ENCODE measurements at regions not wholly inside any gene's neighbourhood (a gene's known extent, or its start where the extent isn't known, plus 50 kb on each side); places are given as distances from the start of the nearest gene placed in this dataset.

DNA sequence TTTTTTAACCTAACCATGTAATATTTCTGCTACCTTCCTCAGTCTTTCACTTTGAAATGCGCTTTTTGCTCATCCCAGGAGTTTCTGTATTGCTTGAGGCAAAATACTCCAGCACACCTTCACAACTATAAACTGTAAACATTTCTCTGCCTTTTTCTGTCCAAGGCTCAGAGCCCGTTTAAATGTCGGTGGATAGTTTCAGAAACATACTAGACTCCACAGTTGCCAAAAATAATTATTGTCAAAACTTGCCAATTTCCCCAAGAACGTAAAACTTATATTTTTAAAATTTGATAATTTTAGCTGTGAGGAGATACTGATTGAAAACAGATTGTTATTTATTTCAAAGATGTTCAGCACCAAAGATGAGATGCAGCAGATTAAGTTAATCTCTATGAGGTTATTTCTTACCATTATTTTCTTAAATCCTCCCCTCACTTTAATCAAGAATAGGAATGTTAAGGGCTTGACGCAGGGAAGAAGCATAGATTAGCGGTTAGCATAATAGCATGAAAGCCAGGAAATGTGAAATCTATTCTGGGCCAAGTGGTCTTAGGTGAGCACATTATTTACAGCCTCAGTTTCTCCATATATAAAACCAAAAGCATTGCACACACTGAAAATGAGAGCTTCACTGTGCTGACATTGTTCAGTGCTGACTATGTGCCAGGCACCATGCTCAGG, 91.5 kb upstream of the ESRRG start:
- H3K36me3 ChIP-seq = no peaks in the 10 kb centered on the region
- DNase-seq (no peak), ATAC-seq (peak; percentile 14 to 21)
- in situ Hi-C loops (cut with MboI; ENCODE audit: low sequenced_read_pairs in 4 of 4) = no loop called here
- peak overlapping the region; percentile 82 to 89 (median 86) for H3K27ac ChIP-seq
- H3K4me1 ChIP-seq = peaks cover 19 to 58% of the 10 kb centered on the region in 2 donors
- no peaks in the 10 kb centered on the region for H3K27me3 ChIP-seq
- no peak overlapping the region for H3K4me3 ChIP-seq
- H3K9me3 ChIP-seq = no peaks in the 10 kb centered on the region
- intact Hi-C loops (cut with DNase I; ENCODE audit: low total_unique reads) = loop anchor here (5.0 kb wide), 2 partner anchors 62 to 1648 kb away; no protein-coding TSS in a partner anchor
- TF ChIP-seq, protein P1, sequence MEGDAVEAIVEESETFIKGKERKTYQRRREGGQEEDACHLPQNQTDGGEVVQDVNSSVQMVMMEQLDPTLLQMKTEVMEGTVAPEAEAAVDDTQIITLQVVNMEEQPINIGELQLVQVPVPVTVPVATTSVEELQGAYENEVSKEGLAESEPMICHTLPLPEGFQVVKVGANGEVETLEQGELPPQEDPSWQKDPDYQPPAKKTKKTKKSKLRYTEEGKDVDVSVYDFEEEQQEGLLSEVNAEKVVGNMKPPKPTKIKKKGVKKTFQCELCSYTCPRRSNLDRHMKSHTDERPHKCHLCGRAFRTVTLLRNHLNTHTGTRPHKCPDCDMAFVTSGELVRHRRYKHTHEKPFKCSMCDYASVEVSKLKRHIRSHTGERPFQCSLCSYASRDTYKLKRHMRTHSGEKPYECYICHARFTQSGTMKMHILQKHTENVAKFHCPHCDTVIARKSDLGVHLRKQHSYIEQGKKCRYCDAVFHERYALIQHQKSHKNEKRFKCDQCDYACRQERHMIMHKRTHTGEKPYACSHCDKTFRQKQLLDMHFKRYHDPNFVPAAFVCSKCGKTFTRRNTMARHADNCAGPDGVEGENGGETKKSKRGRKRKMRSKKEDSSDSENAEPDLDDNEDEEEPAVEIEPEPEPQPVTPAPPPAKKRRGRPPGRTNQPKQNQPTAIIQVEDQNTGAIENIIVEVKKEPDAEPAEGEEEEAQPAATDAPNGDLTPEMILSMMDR (IDR thresholded peaks at IDR 0.05 in 4 of 5, conservative IDR thresholded peaks at IDR 0.05 in 1 of 5) = no peak
- TF ChIP-seq POLR2A (IDR thresholded peaks at IDR 0.05) = no peak

DNA sequence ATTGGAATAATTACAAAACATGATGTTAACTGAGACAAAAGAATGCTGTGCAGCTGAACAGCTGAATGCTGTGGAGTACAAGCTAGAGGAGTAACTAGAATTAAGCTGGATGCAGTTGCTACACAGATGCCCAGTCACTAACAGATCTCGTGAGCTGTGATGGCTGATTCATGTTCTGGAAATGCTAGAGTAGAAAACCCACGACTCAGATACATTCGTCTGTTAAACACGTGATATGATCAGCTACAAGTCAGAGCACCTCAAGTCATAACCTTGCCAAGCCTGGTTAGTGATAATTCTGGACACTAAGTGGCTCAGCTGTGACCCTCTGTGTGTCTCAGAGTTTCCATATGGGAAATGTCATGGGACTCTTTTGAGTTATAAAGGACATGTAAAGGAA, 89.7 kb upstream of the ESRRG start:
- peaks cover 16 to 61% of the 10 kb centered on the region in 2 donors for H3K4me1 ChIP-seq
- DNase-seq = peak; percentile 60 to 65
- no peak overlapping the region for H3K4me3 ChIP-seq
- H3K27me3 ChIP-seq = no peaks in the 10 kb centered on the region
- intact Hi-C loops (cut with DNase I; ENCODE audit: low total_unique reads) (no loop called here), in situ Hi-C loops (cut with MboI; ENCODE audit: low sequenced_read_pairs in 4 of 4) (no loop called here)
- no peaks in the 10 kb centered on the region for H3K9me3 ChIP-seq
- H3K27ac ChIP-seq = peak overlapping the region; percentile 36 to 89 (median 76)
- TF ChIP-seq, protein P1 (IDR thresholded peaks at IDR 0.05 in 4 of 5, conservative IDR thresholded peaks at IDR 0.05 in 1 of 5) = no peak
- TF ChIP-seq POLR2A (IDR thresholded peaks at IDR 0.05) = peak in 1 of 2 donors; percentile 35
- ATAC-seq = peak; percentile 80 to 86
- H3K36me3 ChIP-seq = no peaks in the 10 kb centered on the region

DNA sequence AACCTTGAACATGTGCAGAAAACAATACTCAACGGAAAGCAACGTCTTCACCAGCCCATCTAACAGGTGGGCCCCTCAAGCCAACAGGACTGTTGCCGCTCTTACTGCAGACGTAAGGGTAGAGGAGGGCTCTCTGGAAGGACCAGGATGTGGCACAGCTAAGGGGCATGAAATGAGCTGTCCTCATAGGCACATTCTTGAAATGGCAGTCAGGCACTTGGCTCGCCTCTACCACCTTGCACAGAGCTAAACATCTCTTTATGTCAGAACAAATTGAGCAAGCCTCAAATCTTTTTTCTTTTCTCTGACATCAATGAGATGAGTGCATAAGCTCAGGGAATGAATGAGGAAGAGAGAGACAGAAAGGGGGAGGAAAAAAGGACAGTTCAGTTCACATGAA, 86.4 kb upstream of the ESRRG start:
- no peak for TF ChIP-seq POLR2A (IDR thresholded peaks at IDR 0.05)
- TF ChIP-seq, protein P1 (IDR thresholded peaks at IDR 0.05 in 4 of 5, conservative IDR thresholded peaks at IDR 0.05 in 1 of 5) = no peak
- ATAC-seq (no peak), DNase-seq (peak in 1 of 2 donors; percentile 20)
- intact Hi-C loops (cut with DNase I; ENCODE audit: low total_unique reads) = loop anchor here (5.0 kb wide), 1 partner anchor 192 kb away; no protein-coding TSS in a partner anchor
- Histone ChIP-seq H3K27ac (peak overlapping the region; percentile 49 to 67 (median 56)), H3K4me3 (no peak overlapping the region), H3K4me1 (peaks cover 13 to 53% of the 10 kb centered on the region in 2 donors), H3K9me3 (no peaks in the 10 kb centered on the region), H3K36me3 (no peaks in the 10 kb centered on the region), H3K27me3 (no peaks in the 10 kb centered on the region)
- in situ Hi-C loops (cut with MboI; ENCODE audit: low sequenced_read_pairs in 4 of 4) = no loop called here

DNA sequence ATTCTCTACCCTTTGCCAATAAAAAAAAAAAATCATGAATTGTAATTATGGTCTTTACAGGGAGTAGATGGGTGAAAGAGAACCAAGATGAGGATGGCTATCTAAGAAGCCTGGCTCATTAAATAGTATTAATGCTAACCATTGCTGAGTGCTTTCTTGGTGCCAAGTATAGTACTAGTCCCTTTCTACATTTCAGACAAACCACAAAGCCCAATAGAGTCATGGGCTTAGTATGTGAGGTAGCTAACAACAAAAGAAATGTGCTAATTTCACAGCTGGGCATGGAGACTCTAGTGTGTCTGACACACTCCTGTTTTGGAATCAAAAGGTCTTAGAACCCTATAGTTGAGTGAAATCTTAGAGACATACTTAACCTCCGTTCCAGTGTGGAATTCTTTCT, 84.5 kb upstream of the ESRRG start:
- TF ChIP-seq POLR2A (IDR thresholded peaks at IDR 0.05) = no peak
- TF ChIP-seq, protein P1 (IDR thresholded peaks at IDR 0.05 in 4 of 5, conservative IDR thresholded peaks at IDR 0.05 in 1 of 5) = no peak
- DNase-seq (no peak), ATAC-seq (no peak)
- no peak overlapping the region for H3K4me3 ChIP-seq
- in situ Hi-C loops (cut with MboI; ENCODE audit: low sequenced_read_pairs in 4 of 4) = no loop called here
- H3K27me3 ChIP-seq = no peaks in the 10 kb centered on the region
- intact Hi-C loops (cut with DNase I; ENCODE audit: low total_unique reads) = loop anchor here (5.0 kb wide), 1 partner anchor 190 kb away; no protein-coding TSS in a partner anchor
- no peaks in the 10 kb centered on the region for H3K9me3 ChIP-seq
- H3K27ac ChIP-seq = peak overlapping the region in 1 of 4 donors; percentile 24
- peaks cover 12 to 48% of the 10 kb centered on the region in 2 donors for H3K4me1 ChIP-seq
- no peaks in the 10 kb centered on the region for H3K36me3 ChIP-seq
